Upper lobe of left lung (tissue), 6 donors: ENCODE measurements at regions not wholly inside any gene's neighbourhood (a gene's known extent, or its start where the extent isn't known, plus 50 kb on each side); places are given as distances from the start of the nearest gene placed in this dataset.
"Not testable (repeated sequence)": the region's sequence is repeated elsewhere in the genome, so short reads cannot be mapped to it uniquely, and the experiment has no call there.

Experiments used
- ATAC-seq, 2 donors: fragments of 200-7000 bp; cut with Tn5 transposase; one replicate each; pipeline ENCODE4 v1.9.1; 2022; ENCODE audit warnings: mild to moderate bottlenecking in 2 of 2, moderate library complexity in 2 of 2; ENCODE audit not compliant: low FRiP score in 2 of 2
- DNase-seq, 2 donors: peaks; one replicate each; pipeline ENCODE4 v3.0.0-alpha.2; 2019 to 2020
- H3K27ac ChIP-seq, 4 donors: fragments of 200-600 bp; sonication (generic); one replicate each; pipeline ENCODE4 v1.5.1; 2016 to 2019
- H3K27me3 ChIP-seq, 4 donors: fragments of 200-600 bp; sonication (generic); one replicate each; pipeline ENCODE4 v1.5.1; 2017 to 2019
- H3K36me3 ChIP-seq, 4 donors: fragments of 200-600 bp; sonication (generic); one replicate each; pipeline ENCODE4 v1.5.1; 2016 to 2019
- H3K4me1 ChIP-seq, 4 donors: fragments of 200-600 bp; sonication (generic); one replicate each; pipeline ENCODE4 v1.5.1; 2018 to 2019
- H3K4me3 ChIP-seq, 4 donors: fragments of 200-600 bp; sonication (generic); one replicate each; pipeline ENCODE4 v1.5.1; 2017 to 2019; ENCODE audit warnings: mild to moderate bottlenecking in 2 of 4, moderate library complexity in 1 of 4
- H3K9me3 ChIP-seq, 4 donors: fragments of 200-600 bp; sonication (generic); one replicate each; pipeline ENCODE4 v1.5.1; 2018 to 2019
- CTCF ChIP-seq, 6 experiments: fragments of 450-650 bp in 4 of 6; fragments of 200-600 bp in 2 of 6; sonication (generic) in 2 of 6; IDR thresholded peaks; one replicate each; pipeline ENCODE4 v1.5.1; 2016 to 2019; ENCODE audit warnings: antibody characterized with exemption in 6 of 6
- EP300 ChIP-seq, 4 donors: sonication (generic); formaldehyde crosslinking; IDR thresholded peaks; one replicate each; pipeline ENCODE4 v1.5.1; 2017; ENCODE audit warnings: antibody characterized with exemption in 4 of 4, control low read depth in 2 of 4
- POLR2A ChIP-seq, 4 donors: fragments of 450-650 bp; IDR thresholded peaks; one replicate each; pipeline ENCODE4 v1.5.1; 2016 to 2017; ENCODE audit warnings: antibody characterized with exemption in 4 of 4, mild to moderate bottlenecking in 2 of 4
- POLR2AphosphoS5 ChIP-seq, 2 donors: sonication (generic); formaldehyde crosslinking; IDR thresholded peaks; one replicate each; pipeline ENCODE4 v1.5.1; 2017; ENCODE audit warnings: antibody characterized with exemption in 2 of 2
- WGBS, 2 donors: methylation state at CpG; one replicate each; pipeline ENCODE4 v1.1.5; 2017 to 2018; 5-methylcytosine and 5-hydroxymethylcytosine counted together
- donor health status: DM: no; HTN: no; CAD: no; lungs with moderate emphysema.
- donor health status: DM: no; HTN: yes; CAD: no; lungs with severe emphysema.

- no peak overlapping the region for H3K27ac ChIP-seq
- ATAC-seq = peak; percentile 17 to 34
- H3K4me1 ChIP-seq = no peaks in the 10 kb centered on the region
- H3K36me3 ChIP-seq = no peaks in the 10 kb centered on the region
- no peaks in the 10 kb centered on the region for H3K27me3 ChIP-seq
- peaks cover 0 to 4% (median 0%) of the 10 kb centered on the region in 4 donors for H3K9me3 ChIP-seq
- no peak overlapping the region for H3K4me3 ChIP-seq
- TF ChIP-seq POLR2A (IDR thresholded peaks at IDR 0.05) = no peak
- no peak for TF ChIP-seq POLR2AphosphoS5 (IDR thresholded peaks at IDR 0.05)
- no peak for TF ChIP-seq CTCF (IDR thresholded peaks at IDR 0.05)
- no peak for TF ChIP-seq EP300 (IDR thresholded peaks at IDR 0.05)
- DNase-seq = peak; percentile 17 to 50
- 83 to 93% methylated on average over 4 to 13 of the region's 13 CpGs for WGBS, 2 donors
Measured at GRCh38 chr2:192413812-192414681, 219.3 kb upstream of the TMEFF2 start.

- WGBS, 2 donors = 80 to 85% methylated on average over 10 of the region's 10 CpGs
- H3K27me3 ChIP-seq = not testable (repeated sequence)
Measured at GRCh38 chr2:192412866-192413265, 218.1 kb upstream of the TMEFF2 start.

GRCh38 chr2:192412394-192412793 lies 217.7 kb upstream of the TMEFF2 start:
- no peak overlapping the region for H3K4me3 ChIP-seq
- H3K4me1 ChIP-seq = no peaks in the 10 kb centered on the region
- DNase-seq (no peak), ATAC-seq (no peak)
- TF ChIP-seq CTCF (IDR thresholded peaks at IDR 0.05) = no peak
- TF ChIP-seq POLR2A (IDR thresholded peaks at IDR 0.05) = no peak
- no peak for TF ChIP-seq POLR2AphosphoS5 (IDR thresholded peaks at IDR 0.05)
- TF ChIP-seq EP300 (IDR thresholded peaks at IDR 0.05) = no peak
- H3K27me3 ChIP-seq = no peaks in the 10 kb centered on the region
- no peaks in the 10 kb centered on the region for H3K36me3 ChIP-seq
- no peak overlapping the region for H3K27ac ChIP-seq
- H3K9me3 ChIP-seq = peaks cover 0 to 4% (median 0%) of the 10 kb centered on the region in 4 donors

More at GRCh38 chr2:192412866-192413265, 218.1 kb upstream of the TMEFF2 start:
- not testable (repeated sequence) for ATAC-seq, H3K36me3 ChIP-seq, H3K9me3 ChIP-seq, H3K4me3 ChIP-seq, H3K4me1 ChIP-seq, DNase-seq, H3K27ac ChIP-seq

GRCh38 chr2:192411755-192412154 lies 217.0 kb upstream of the TMEFF2 start:
- 82 to 85% methylated on average over 1 of the region's 1 CpG for WGBS, 2 donors
- Histone ChIP-seq H3K9me3 (peaks cover 0 to 4% (median 0%) of the 10 kb centered on the region in 4 donors), H3K27ac (no peak overlapping the region), H3K4me1 (no peaks in the 10 kb centered on the region), H3K4me3 (no peak overlapping the region), H3K27me3 (no peaks in the 10 kb centered on the region), H3K36me3 (no peaks in the 10 kb centered on the region)
- DNase-seq (no peak), ATAC-seq (no peak)
- TF ChIP-seq CTCF (IDR thresholded peaks at IDR 0.05) (no peak), POLR2AphosphoS5 (IDR thresholded peaks at IDR 0.05) (no peak), POLR2A (IDR thresholded peaks at IDR 0.05) (no peak), EP300 (IDR thresholded peaks at IDR 0.05) (no peak)

- Histone ChIP-seq H3K9me3 (peaks cover 0 to 4% (median 0%) of the 10 kb centered on the region in 4 donors), H3K4me1 (no peaks in the 10 kb centered on the region), H3K4me3 (no peak overlapping the region), H3K27ac (no peak overlapping the region), H3K27me3 (no peaks in the 10 kb centered on the region), H3K36me3 (no peaks in the 10 kb centered on the region)
- TF ChIP-seq CTCF (IDR thresholded peaks at IDR 0.05) (no peak), EP300 (IDR thresholded peaks at IDR 0.05) (no peak), POLR2AphosphoS5 (IDR thresholded peaks at IDR 0.05) (no peak), POLR2A (IDR thresholded peaks at IDR 0.05) (no peak)
- DNase-seq (no peak), ATAC-seq (no peak)
Measured at GRCh38 chr2:192410319-192410718, 215.6 kb upstream of the TMEFF2 start.
